ENCODE measurements at regions not wholly inside any gene's neighbourhood (a gene's known extent, or its start where the extent isn't known, plus 50 kb on each side); places are given as distances from the start of the nearest gene placed in this dataset.
A peak's percentile ranks its signal among the peaks of the same experiment; 100 is the strongest.

GRCh38 chr2:193895226-193895625 lies 1700.5 kb upstream of the TMEFF2 start:
- Histone ChIP-seq H3K9ac (ENCODE audit: control insufficient read depth, insufficient read depth, low read length) (no peak overlapping the region), H3K79me2 (ENCODE audit: control insufficient read depth, insufficient read depth, low read length) (no peaks in the 10 kb centered on the region), H3K36me3 (ENCODE audit: control insufficient read depth in 2 of 2, insufficient read depth in 2 of 2, low read length in 1 of 2) (no peaks in the 10 kb centered on the region), H3K27me3 (replicated peaks in 1 of 2; ENCODE audit: control insufficient read depth in 2 of 2, insufficient read depth in 2 of 2, low read length in 1 of 2) (no peaks in the 10 kb centered on the region), H3K4me3 (no peak overlapping the region), H2AFZ (ENCODE audit: control insufficient read depth, low read depth, low read length) (no peak overlapping the region), H4K20me1 (ENCODE audit: control insufficient read depth, insufficient read depth) (no peaks in the 10 kb centered on the region), H3K27ac (ENCODE audit: control insufficient read depth, insufficient read depth) (no peak overlapping the region), H3K4me2 (ENCODE audit: control insufficient read depth, insufficient read depth) (no peak overlapping the region), H3K4me1 (ENCODE audit: control insufficient read depth, insufficient read depth, low read length) (no peaks in the 10 kb centered on the region), H3K9me3 (replicated peaks; ENCODE audit: control insufficient read depth, insufficient read depth, low read length) (no peaks in the 10 kb centered on the region)
- 0% methylated on average over 1 of the region's 1 CpG for WGBS (ENCODE audit: insufficient coverage, insufficient replicate concordance, low lambda C conversion rate, missing lambda C conversion rate)
- in situ Hi-C loops (cut with MboI) = no loop called here
- POLR2A ChIA-PET = no interaction called here
- no TSS peak for BruUV-seq (replicated peaks)
- no peak for DNase-seq (ENCODE audit: low read depth, low spot score)
- RAD21 ChIA-PET (ENCODE audit: unreplicated experiment) = no interaction called here
- CTCF ChIA-PET = interaction anchor here (1.1 kb wide), 1 partner anchor 16 kb away, joined by 3 read pairs; no protein-coding TSS in a partner anchor
- intact Hi-C loops (cut with micrococcal nuclease; ENCODE audit: unreplicated experiment) = no loop called here
- SMC1A ChIA-PET (ENCODE audit: uncharacterized antibody, unreplicated experiment) = interaction anchor here (0.6 kb wide), 1 partner anchor 205 kb away, joined by 3 read pairs; no protein-coding TSS in a partner anchor
- no peak for FAIRE-seq
- peak; percentile 58 for ATAC-seq
- no peak for TF ChIP-seq E4F1 (IDR thresholded peaks at IDR 0.05; ENCODE audit: borderline replicate concordance, partially characterized antibody)
- no peak for TF ChIP-seq IRF4 (IDR thresholded peaks at IDR 0.05; ENCODE audit: low read depth, low read length)
- no peak for TF ChIP-seq SMARCA5 (IDR thresholded peaks at IDR 0.05)
- TF ChIP-seq NKRF (conservative IDR thresholded peaks at IDR 0.05) = no peak
- TF ChIP-seq POU2F2 (IDR thresholded peaks at IDR 0.05; ENCODE audit: borderline replicate concordance, low read depth, low read length) = no peak
- no peak for TF ChIP-seq SREBF1 (IDR thresholded peaks at IDR 0.05; ENCODE audit: low read length)
- TF ChIP-seq ZNF384 (IDR thresholded peaks at IDR 0.05; ENCODE audit: borderline replicate concordance, low read depth, low read length) = no peak
- TF ChIP-seq RAD21 (IDR thresholded peaks at IDR 0.05; ENCODE audit: insufficient read depth, low read depth, low read length) = no peak
- TF ChIP-seq NR2F1 (conservative IDR thresholded peaks at IDR 0.05) = no peak
- no peak for TF ChIP-seq RUNX3 (IDR thresholded peaks at IDR 0.05; ENCODE audit: low read length)
- TF ChIP-seq SMAD5 (IDR thresholded peaks at IDR 0.05; ENCODE audit: low read depth) = no peak
- no peak for TF ChIP-seq TCF3 (IDR thresholded peaks at IDR 0.05; ENCODE audit: borderline replicate concordance, insufficient read depth, low read depth, low read length)
- no peak for TF ChIP-seq PAX8 (IDR thresholded peaks at IDR 0.05)
- no peak for TF ChIP-seq EP300 (IDR thresholded peaks at IDR 0.05; ENCODE audit: borderline replicate concordance in 1 of 2, control insufficient read depth in 1 of 2, low read depth in 2 of 2, low read length in 2 of 2)

Measured in GM12878 (cell line).